Hematopoietic multipotent progenitor cell treated with erythropoietin and hydrocortisone succinate and interleukin-3 and kit ligand, for 8 days (in vitro differentiated cells): ENCODE measurements at regions not wholly inside any gene's neighbourhood (a gene's known extent, or its start where the extent isn't known, plus 50 kb on each side); places are given as distances from the start of the nearest gene placed in this dataset.
A peak's percentile ranks its signal among the peaks of the same experiment; 100 is the strongest.

ENCODE experiments used
- DNase-seq: peaks from one replicate; pipeline ENCODE4 v3.0.0-alpha.2; 2015

DNA sequence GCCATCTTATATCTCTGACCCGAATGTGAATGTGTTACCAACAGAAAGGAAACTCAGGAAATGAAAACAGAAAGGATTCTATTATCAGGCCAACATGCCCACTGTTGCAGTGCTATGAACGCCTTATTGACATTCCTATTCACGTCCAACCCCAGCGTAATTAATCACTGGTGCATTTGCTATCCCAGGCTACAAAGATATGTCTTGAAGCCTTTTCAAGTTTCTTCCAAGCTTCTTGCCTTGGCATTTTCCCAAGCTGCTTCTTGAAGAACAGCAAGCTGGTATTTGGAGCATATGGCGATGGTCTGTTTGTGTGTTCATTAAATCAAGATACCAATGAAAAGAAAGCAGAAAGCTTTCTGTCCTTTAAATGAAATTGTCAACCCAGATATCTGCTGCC is 579.2 kb upstream of the ZNF462 start:
- DNase-seq = no peak

DNA sequence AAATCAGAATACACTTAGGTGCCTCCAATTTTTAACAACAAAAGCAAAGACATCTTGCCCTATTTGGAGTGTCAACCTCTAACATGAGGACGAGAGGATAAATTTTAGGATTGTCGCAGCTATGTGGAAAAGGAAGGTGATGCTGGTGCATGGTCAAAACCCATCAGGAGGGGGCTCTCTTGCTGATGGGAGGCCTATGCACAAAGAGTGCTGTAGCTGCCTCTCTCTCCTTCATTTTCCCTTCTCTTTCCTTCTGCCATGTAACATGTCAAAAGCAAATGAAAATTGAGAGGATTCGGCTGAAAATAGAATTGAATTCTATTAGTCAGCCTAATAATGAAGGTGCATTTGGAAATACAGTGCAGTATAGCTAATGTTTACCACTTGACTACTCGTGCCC is 578.7 kb upstream of the ZNF462 start:
- no peak for DNase-seq

- DNase-seq = peak; percentile 4
These were observed 576.7 kb upstream of the ZNF462 start for GRCh38 chr9:106286249-106286648.

DNA sequence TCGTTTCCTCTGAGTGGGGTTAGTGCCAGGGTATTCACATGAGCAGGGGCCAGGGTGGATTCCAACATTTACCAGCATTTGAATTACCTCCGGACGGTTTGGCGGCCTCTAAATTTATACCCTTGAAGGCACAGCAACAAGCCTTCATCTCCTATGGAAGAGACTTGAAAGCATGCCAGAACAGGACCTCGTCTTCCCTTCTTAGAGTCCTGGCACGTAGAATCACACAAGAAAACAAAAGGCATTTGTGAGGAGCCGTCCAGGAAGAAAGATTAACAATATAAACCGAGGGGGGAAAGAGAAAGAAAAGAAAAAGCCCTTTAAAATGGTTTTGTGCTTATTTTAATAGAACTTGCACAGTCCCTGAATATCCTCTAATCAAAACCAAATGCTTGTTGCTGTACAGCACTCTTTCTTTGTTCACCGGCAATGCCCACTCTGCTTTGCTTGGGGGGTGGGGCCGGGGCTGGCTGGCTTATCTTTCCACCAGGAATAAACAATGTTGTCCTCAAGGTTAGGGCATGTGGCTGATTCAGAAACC is 575.8 kb upstream of the ZNF462 start:
- no peak for DNase-seq

DNA sequence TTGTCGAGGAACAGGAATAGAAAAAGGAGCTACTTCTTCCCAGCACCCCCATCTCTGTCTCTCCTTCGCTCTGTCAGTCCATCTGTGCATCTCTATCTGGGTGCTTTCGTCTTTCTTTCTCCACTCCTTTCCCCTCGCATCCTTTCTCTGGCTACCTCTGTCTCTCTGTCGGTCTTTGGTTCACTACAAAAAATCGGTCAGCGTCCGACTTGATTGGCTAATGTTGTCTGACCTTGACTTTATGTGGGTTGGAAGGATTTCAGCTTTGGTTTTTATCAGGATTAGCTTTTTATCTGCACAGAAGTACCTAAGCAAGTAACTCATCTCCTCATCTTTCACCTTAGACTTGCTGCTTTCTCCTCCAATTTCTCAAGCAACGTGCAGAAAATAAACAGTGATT is 575.2 kb upstream of the ZNF462 start:
- DNase-seq = no peak

GRCh38 chr9:106288689-106289088 is 574.3 kb upstream of the ZNF462 start:
- no peak for DNase-seq

DNA sequence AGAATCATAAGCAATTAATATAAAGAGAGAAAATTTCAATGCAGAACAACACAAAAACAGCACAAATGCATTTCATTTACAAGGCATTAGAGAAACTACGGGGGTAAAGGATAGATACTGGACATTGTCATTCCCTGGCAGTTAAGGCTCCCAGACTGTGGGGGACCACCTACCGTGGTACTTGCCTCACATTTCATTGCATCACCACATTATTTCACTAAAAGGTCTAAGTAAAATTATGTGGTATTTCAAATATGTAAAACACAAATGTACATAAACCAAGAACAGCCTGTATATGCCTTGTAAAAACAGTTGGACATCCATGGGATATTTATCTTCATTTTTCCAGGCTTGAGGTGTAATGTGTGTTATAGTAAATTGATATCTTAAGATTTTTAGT is 571.2 kb upstream of the ZNF462 start:
- DNase-seq = no peak

- DNase-seq = no peak
These were observed 566.5 kb upstream of the ZNF462 start for GRCh38 chr9:106296426-106296825.

GRCh38 chr9:106298997-106299396 is 564.0 kb upstream of the ZNF462 start:
- no peak for DNase-seq

- no peak for DNase-seq
These were observed 558.5 kb upstream of the ZNF462 start for GRCh38 chr9:106304401-106304920.

DNA sequence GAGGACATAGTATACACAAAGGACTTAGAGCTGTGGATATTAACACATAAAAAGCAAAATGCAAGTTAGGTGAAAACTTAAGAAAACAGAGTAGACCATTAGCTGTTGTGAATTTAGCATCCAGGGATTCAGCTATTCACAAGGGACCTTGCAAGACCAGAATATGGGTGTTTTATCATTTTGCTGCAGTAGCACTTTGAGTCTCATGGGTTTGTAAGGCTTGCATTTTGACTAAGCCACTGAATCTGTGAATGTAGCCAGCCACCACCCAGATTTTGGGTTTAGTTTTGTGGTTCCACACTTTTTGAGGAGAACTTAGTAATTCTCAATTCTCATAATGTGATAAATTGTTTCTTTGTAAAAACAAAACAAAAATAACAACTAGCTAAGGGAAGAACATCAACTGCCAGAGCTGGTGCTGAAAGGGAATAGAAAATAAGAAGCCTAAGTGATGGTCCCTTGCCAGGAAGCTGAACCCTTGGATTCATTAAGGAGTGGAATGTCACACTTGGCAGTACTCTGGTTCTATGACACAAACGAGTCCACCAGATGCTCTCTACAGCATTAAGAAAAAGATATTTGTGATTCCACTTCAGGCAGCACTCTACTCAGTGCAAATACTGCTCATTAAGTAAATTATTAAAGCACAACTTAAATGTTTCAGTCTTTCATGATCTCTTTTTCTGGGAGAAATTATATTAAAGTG is 557.4 kb upstream of the ZNF462 start:
- no peak for DNase-seq

GRCh38 chr9:106307670-106308069 is 555.3 kb upstream of the ZNF462 start:
- no peak for DNase-seq

- no peak for DNase-seq
These were observed 553.0 kb upstream of the ZNF462 start for GRCh38 chr9:106309925-106310324.

DNA sequence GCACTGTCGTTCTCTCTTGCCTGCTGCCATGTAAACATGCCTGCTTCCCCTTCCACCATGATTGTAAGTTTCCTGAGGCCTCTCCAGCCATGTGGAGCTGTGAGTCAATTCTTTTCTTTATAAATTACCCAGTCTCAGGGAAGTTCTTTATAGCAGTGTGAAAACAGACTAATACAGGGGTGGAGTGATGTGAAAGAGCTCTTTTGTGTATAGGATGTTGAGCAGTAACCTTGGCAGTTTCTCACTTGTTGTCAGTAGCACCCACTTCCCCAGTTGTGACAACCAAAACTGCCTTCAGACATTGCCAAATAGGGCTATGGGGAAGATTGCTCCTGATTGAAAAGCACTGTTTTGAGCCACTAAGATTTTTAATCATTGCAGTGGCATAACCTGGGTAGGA is 552.2 kb upstream of the ZNF462 start:
- DNase-seq = no peak

GRCh38 chr9:106312906-106313305 is 550.1 kb upstream of the ZNF462 start:
- DNase-seq = no peak

DNA sequence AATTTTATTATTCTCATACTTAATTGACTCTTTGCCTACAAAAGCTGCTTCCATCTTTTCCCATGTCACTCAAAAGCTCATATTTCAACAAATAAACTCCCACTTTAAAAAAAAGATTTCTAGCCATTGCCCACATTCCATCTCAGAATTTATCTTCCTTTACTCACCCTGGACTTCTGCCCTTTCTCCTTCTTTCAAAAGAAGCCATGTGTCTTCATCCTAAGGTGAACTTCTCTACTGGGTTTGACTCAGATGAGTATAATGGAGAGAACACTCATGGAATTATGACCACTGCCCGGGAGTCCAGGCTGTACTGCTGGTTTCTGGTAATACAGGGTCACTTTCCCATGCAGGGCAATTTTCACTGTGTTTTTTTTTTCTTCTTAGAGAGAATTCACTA is 548.5 kb upstream of the ZNF462 start:
- DNase-seq = no peak

GRCh38 chr9:106321394-106322180 is 541.4 kb upstream of the ZNF462 start:
- no peak for DNase-seq

- DNase-seq = no peak
These were observed 540.2 kb upstream of the ZNF462 start for GRCh38 chr9:106322706-106323245.

- no peak for DNase-seq
These were observed 538.8 kb upstream of the ZNF462 start for GRCh38 chr9:106324053-106324585.

DNA sequence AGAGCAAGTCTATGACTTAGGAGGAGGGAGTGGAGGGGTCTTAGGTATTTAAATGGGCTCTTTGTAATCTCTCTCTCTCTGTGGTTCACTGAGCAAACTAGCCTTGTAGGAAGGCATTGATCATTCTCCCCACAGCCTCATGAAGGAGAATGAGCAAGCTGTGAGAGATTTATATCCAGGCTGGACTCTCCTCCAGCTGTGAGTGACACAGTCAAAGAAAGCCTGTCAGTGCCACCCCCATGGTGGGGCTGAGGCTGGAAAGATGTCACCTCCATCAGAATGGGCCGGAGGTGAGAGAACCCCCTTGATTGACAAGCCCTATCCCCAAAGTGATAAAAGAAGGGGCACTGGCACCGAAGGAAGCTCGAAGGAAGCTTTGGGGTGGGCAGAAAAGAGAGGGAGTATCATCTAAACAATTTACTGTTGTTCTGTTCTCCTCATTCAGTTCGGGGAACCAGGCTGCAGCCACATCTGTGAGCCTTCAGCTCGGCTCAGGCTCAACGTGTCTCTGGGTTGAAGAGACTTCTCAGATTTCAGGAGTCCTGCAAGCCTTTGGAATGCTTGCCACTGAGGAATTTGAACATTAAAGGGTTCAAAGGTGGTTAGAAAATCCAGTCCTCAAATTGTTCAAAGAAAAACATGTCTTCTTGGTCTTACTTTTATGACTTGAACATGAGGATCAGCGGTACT is 538.2 kb upstream of the ZNF462 start:
- DNase-seq = no peak

DNA sequence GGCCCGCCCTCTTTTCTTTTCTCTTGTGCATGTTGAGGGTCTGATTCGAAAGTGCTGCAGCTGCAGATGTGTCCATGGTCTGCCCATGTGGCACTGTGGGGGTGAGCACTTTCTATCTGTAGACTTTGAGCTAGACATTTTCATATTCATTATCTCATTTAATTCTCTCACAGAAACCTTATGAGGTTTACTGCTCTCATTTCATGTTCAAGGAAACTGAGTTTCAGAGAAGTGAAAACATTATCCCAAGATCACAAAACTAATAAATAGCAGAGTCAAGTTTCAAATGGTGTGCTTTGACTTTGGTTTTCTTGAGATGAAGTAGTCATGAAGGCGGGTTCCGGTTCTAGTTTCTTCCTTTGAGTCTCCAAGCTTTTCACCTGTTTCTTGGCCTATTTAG is 536.5 kb upstream of the ZNF462 start:
- DNase-seq = no peak

DNA sequence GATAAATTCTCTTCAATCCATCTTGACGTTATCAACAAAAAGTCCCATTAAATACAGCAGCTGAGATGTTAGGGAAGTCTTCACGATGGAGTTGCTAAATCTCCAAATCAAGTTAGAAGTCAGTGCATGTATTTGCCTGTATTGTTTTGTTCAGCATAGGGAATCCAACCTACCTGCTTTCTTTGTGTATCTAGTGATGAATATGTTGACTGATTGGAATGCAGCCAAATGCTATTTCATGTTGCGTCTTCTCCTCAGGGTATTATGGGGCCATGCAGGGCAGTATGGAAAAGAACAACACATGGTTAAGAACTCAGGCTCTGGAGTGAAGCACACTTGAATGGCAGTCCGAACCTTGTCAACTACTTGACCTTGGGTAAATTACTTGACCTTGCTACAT is 529.5 kb upstream of the ZNF462 start:
- DNase-seq = no peak

- no peak for DNase-seq
These were observed 528.9 kb upstream of the ZNF462 start for GRCh38 chr9:106334081-106334480.
